HG02678 (cell line): ENCODE measurements at regions not wholly inside any gene's neighbourhood (a gene's known extent, or its start where the extent isn't known, plus 50 kb on each side); places are given as distances from the start of the nearest gene placed in this dataset.

Source experiments
- ATAC-seq: cut with Tn5 transposase; IDR thresholded peaks from one replicate; pipeline ENCODE4 v1.9.1; 2021; ENCODE audit warnings: mild to moderate bottlenecking, moderate library complexity; ENCODE audit not compliant: unreplicated experiment

- no peak for ATAC-seq
Observed at GRCh38 chr2:20111311-20112131, 60.1 kb upstream of the LAPTM4A start.

GRCh38 chr2:20110876-20111275 lies 59.4 kb upstream of the LAPTM4A start:
- ATAC-seq = no peak

- ATAC-seq = no peak
Observed at GRCh38 chr2:20110383-20110782, 59.0 kb upstream of the LAPTM4A start.

GRCh38 chr2:20108655-20109396 lies 57.4 kb upstream of the LAPTM4A start:
- ATAC-seq = no peak

- no peak for ATAC-seq
Observed at GRCh38 chr2:20107776-20108175, 56.3 kb upstream of the LAPTM4A start.

GRCh38 chr2:20107352-20107751 lies 55.9 kb upstream of the LAPTM4A start:
- no peak for ATAC-seq

GRCh38 chr2:20106746-20107145 lies 55.3 kb upstream of the LAPTM4A start:
- peak; percentile 73 for ATAC-seq

- no peak for ATAC-seq
Observed at GRCh38 chr2:20104900-20105545, 53.6 kb upstream of the LAPTM4A start.

- no peak for ATAC-seq
Observed at GRCh38 chr2:20103530-20103929, 52.1 kb upstream of the LAPTM4A start.
